NCI-H1092 (cell line): ENCODE measurements at regions not wholly inside any gene's neighbourhood (a gene's known extent, or its start where the extent isn't known, plus 50 kb on each side); places are given as distances from the start of the nearest gene placed in this dataset.

Experiments
- DNase-seq: peaks from one replicate; lab custom pipeline; 2025; lab: John Stamatoyannopoulos, UW

GRCh38 chr14:85391455-85391854, 138.5 kb upstream of the FLRT2 start:
- DNase-seq: no peak

- DNase-seq: no peak
These were observed 138.1 kb upstream of the FLRT2 start for GRCh38 chr14:85391892-85392291.

GRCh38 chr14:85399186-85399585, 130.8 kb upstream of the FLRT2 start:
- no peak for DNase-seq

DNA sequence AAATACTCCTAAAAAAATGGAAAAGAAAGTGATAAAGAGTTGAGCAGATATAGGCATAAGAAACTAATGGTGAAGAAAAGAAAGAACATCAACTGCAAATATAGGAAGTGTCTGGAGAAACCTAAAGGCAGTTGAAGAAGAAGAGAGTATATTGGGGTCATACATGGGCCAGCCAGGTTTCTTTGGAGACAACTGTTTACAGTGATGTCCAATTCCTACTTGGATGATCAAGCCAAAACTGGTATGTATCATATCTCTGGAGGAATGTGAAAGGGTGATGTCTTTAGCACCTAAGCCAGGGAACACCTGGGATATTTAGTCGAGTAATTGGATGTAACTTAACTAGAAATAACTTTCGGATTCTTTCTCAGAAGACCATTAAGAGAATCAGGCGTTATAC, 129.3 kb upstream of the FLRT2 start:
- no peak for DNase-seq

- DNase-seq: no peak
These were observed 128.6 kb upstream of the FLRT2 start for GRCh38 chr14:85401384-85401783.

DNA sequence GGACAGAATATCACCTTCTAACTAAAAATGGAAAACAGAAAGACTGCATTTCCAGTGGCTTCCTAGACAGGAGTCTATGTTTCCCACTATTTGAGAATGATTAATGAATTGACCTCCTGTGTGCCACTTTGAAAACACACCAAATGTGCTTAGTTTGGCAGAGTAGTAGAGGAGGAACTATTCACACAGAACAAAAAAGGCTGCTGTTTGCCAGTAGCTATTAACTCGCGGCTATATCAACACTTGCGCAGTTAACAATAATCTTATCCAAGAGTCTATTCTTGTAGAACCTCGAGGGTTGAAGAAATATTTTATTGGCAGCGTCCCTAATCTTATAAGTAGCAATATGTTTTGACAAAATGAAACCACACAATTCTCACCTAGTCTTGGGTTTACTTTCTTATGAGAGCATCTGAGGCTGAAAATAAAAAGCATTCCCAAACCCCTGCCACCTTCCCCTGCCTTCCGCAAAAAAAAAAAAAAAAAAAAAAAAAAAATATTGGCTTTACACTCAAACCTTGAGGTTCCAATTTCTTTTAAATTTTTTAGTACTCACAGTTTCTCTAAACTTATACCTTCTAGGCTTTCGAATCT, 127.3 kb upstream of the FLRT2 start:
- DNase-seq: peak; percentile 15

DNA sequence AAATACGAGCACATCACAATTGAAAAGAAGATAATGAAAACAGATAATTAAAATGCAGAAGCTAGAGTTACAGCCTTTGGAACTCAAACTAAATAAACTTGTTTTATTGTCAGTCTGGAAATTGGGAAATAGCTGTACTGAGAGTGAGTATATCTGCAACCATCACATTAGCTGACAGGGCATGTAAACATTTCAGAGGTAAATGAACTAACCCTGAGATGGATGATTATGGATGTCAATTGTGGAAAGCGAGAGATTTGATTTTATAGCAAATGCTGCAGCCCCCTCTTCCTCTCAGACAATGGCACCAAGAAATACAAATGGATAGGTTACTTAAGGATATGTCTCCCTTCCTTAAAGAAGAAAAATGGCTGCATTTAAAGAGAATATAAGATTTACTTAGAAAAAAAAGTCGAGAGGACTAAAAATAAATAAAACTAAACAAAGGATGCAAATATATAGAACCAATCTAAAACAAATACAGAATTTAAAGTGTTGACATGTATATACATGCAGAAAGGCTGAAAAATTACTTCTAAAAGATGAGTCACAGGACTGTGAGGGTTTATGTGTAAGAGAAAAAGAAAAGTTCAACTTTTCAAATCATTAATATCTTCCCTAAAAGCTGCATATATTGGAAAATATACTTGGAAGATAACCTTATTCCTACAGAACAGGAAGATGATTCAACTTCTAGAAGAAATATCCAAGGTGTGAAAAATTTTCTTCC, 120.3 kb upstream of the FLRT2 start:
- DNase-seq: no peak

DNA sequence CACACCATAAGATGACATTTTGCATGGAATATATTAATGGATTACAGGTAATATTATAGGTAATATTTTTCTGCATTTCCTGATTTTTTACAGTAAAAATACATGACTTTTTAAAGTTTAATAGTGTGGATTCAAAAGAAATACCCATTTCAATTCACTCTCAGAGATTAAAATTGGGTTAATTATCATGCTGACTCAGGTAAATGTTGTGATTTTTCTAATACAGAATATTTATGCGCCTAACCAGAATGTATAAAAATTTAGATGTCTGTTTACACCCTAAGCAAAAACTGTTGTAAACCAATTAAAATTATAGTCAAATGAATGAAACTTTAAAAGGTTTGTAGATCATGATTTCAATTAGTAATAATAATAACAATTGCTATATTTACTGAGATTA, 117.2 kb upstream of the FLRT2 start:
- DNase-seq: no peak

DNA sequence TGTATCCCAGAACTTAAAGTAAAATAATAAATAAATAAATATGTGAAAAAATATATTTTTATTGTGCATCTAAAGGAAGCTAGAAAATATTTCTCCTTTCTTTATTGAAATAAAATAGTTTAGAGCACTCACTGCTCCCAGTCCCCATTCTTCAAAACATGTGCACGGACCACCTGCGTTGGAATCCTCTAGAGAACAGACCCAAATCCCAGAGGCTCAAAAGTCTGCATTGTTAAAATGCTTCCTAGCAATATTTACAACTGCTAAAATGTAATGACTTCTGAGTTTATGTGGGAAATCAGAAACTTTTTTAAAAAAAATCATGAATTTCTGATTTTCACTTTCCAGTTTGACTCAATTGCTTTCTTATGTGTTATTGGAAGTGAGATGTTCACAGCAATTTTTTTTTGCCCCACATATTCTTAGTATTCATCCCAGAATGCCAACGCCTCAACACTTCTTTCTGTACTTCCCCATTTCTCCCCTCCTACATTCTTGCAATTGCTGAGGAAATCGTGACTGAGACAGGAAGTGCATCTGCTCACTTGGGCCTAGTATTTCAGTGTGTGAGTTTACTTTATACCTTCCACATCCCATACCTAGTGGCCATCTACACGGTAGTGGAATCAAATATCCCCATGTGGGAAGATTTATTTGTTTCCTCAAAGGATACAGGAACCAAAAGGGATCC, 116.0 kb upstream of the FLRT2 start:
- DNase-seq: no peak

GRCh38 chr14:85415015-85415712, 114.8 kb upstream of the FLRT2 start:
- DNase-seq: no peak

DNA sequence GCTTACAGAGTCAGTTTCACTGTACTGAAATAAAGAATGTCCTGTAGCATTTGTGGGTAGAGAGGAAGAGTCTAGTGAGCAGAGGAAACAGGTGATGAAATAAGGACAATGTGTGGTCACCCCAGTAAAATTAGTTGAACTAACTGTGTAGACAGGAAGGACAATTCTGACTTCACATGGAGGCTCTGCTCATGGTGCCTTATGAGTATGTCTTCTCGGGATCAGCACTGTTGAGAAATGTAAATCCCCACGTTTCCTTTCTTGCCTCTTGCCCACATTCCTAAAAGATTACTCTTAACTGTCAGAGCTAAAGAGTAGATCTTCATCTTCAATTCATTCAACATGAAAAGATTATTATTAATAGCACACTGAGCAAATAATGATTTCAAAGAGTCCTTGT, 113.2 kb upstream of the FLRT2 start:
- no peak for DNase-seq

DNA sequence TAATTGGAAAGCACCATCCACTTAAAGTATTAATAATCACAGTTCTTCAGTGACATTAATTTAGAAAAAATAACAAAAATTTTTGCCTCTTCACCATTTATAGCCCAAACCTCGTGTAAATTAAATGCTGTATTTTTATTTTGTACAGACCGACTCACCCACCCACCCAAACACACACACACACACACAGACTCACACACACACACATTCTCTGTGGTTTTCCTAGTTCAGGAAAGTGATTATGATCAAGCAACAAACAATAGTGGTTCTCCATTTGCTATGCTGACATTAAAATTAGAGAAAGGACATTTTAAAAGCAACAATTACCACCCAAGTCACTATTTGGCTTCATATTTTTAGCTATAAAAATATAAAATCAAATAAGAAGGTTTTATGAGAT, 112.5 kb upstream of the FLRT2 start:
- no peak for DNase-seq

GRCh38 chr14:85418721-85419120, 111.2 kb upstream of the FLRT2 start:
- DNase-seq: no peak

- no peak for DNase-seq
These were observed 109.7 kb upstream of the FLRT2 start for GRCh38 chr14:85420278-85420677.

GRCh38 chr14:85420707-85421106, 109.2 kb upstream of the FLRT2 start:
- no peak for DNase-seq

DNA sequence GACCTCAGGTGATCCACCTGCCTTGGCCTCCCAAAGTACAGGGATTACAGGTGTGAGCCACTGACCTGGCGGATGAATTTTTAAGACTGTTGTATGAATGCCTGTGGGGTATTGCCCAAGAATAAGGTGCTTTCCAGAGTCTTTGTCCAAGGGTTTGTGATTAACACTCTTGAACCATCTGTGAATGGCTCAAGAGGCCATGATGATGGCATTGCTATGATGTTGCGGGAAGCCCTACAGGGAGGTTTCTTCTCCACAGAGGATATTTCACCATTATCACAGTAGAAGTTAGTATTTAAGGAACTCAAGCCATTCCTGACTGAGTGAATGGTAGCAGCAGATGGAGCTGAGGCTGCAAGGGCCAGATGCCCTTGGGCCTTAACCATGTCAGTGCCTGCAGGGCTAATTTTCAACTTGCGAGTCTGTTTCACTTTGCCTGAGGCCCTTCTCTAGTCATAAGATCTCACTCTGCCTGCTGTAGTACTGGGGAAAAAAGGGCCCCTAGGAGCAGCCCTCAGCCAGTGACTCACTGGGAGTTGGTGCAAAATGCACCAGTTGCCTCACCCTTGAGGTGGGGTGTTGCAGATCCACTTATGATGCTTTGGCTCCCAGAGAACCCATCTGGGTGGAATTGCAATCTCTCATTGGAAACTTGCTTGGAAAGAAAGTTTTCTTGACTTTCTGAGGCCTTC, 108.6 kb upstream of the FLRT2 start:
- no peak for DNase-seq

- DNase-seq: no peak
These were observed 106.1 kb upstream of the FLRT2 start for GRCh38 chr14:85423889-85424288.

DNA sequence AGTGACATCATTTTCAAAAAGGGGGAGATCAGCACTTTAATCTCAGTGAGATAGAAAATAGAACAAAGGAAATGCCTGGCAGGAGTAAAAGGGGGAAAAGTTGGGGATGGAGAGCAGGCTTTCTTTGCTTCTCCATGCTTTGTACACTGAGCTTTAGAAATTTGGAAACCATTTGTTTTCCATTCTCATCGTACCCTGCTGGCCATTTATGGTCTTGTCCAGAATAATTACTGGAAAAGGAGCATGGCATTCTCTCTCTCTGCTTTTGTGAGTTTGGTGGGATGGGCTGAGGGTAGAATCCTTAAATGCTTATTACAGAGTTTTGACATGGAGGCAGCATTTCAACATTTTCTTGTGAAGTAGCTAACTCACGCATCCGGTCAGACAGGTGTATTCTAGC, 104.4 kb upstream of the FLRT2 start:
- DNase-seq: no peak

- no peak for DNase-seq
These were observed 103.6 kb upstream of the FLRT2 start for GRCh38 chr14:85426068-85426935.

GRCh38 chr14:85428926-85429325, 101.0 kb upstream of the FLRT2 start:
- DNase-seq: no peak

GRCh38 chr14:85437148-85437547, 92.8 kb upstream of the FLRT2 start:
- no peak for DNase-seq
